Tibial nerve (tissue), 4 donors: ENCODE measurements at regions not wholly inside any gene's neighbourhood (a gene's known extent, or its start where the extent isn't known, plus 50 kb on each side); places are given as distances from the start of the nearest gene placed in this dataset.

Experiments
- DNase-seq, 2 donors: peaks; one replicate each; pipeline ENCODE4 v3.0.0-alpha.2; 2019; ENCODE audit warnings: low spot score in 2 of 2
- H3K27ac ChIP-seq, 4 donors: fragments of 200-600 bp; sonication (generic) in 3 of 4; one replicate each; pipeline ENCODE4 v1.5.1; 2017 to 2019; ENCODE audit warnings: mild to moderate bottlenecking in 1 of 4
- H3K27me3 ChIP-seq, 2 donors: fragments of 200-600 bp; sonication (generic) in 1 of 2; one replicate each; pipeline versions ENCODE4 v1.5.1 to v1.6.0; 2017 to 2019
- H3K36me3 ChIP-seq, 3 donors: fragments of 200-600 bp; sonication (generic); one replicate each; pipeline ENCODE4 v1.5.1; 2018 to 2019
- H3K4me1 ChIP-seq, 4 donors: fragments of 200-600 bp; sonication (generic) in 3 of 4; one replicate each; pipeline ENCODE4 v1.5.1; 2017 to 2019
- H3K4me3 ChIP-seq, 4 donors: fragments of 200-600 bp; sonication (generic) in 3 of 4; one replicate each; pipeline ENCODE4 v1.5.1; 2017 to 2019; ENCODE audit warnings: mild to moderate bottlenecking in 1 of 4, moderate library complexity in 1 of 4
- H3K9me3 ChIP-seq, 4 donors: fragments of 200-600 bp; sonication (generic) in 3 of 4; one replicate each; pipeline ENCODE4 v1.5.1; 2017 to 2019
- CTCF ChIP-seq, 5 experiments: fragments of 200-600 bp in 3 of 5; fragments of 450-650 bp in 2 of 5; sonication (generic) in 3 of 5; IDR thresholded peaks; one replicate each; pipeline ENCODE4 v1.5.1; 2016 to 2019; ENCODE audit warnings: antibody characterized with exemption in 5 of 5, mild to moderate bottlenecking in 3 of 5, moderate library complexity in 2 of 5
- EP300 ChIP-seq, 2 donors: sonication (generic); formaldehyde crosslinking; IDR thresholded peaks; one replicate each; pipeline ENCODE4 v1.6.1; 2017; ENCODE audit warnings: antibody characterized with exemption in 2 of 2, mild to moderate bottlenecking in 1 of 2
- POLR2A ChIP-seq, 2 donors: fragments of 450-650 bp; IDR thresholded peaks; one replicate each; pipeline ENCODE4 v1.6.1; 2017; ENCODE audit warnings: antibody characterized with exemption in 2 of 2, mild to moderate bottlenecking in 2 of 2, moderate library complexity in 2 of 2
- WGBS, 2 donors: methylation state at CpG; one replicate each; pipeline ENCODE4 v1.1.5; 2018; 5-methylcytosine and 5-hydroxymethylcytosine counted together

- H3K9me3 ChIP-seq: no peaks in the 10 kb centered on the region
- H3K4me1 ChIP-seq: no peaks in the 10 kb centered on the region
- H3K27ac ChIP-seq: no peak overlapping the region
- no peaks in the 10 kb centered on the region for H3K27me3 ChIP-seq
- DNase-seq: no peak
- TF ChIP-seq CTCF (IDR thresholded peaks at IDR 0.05): no peak
- TF ChIP-seq EP300 (IDR thresholded peaks at IDR 0.05): no peak
- TF ChIP-seq POLR2A (IDR thresholded peaks at IDR 0.05): no peak
- H3K36me3 ChIP-seq: no peaks in the 10 kb centered on the region
- WGBS, 2 donors: 83 to 87% methylated on average over 2 of the region's 2 CpGs
- H3K4me3 ChIP-seq: no peak overlapping the region
Observed at GRCh38 chr5:25641124-25641523, 996.3 kb upstream of the CDH10 start.

GRCh38 chr5:25619273-25619672 lies 974.5 kb upstream of the CDH10 start:
- H3K27me3 ChIP-seq: no peaks in the 10 kb centered on the region
- H3K27ac ChIP-seq: no peak overlapping the region
- TF ChIP-seq POLR2A (IDR thresholded peaks at IDR 0.05) (no peak), EP300 (IDR thresholded peaks at IDR 0.05) (no peak), CTCF (IDR thresholded peaks at IDR 0.05) (no peak)
- peaks cover 0 to 10% (median 0%) of the 10 kb centered on the region in 4 donors for H3K9me3 ChIP-seq
- no peak for DNase-seq
- H3K4me3 ChIP-seq: no peak overlapping the region
- no peaks in the 10 kb centered on the region for H3K36me3 ChIP-seq
- no peaks in the 10 kb centered on the region for H3K4me1 ChIP-seq

GRCh38 chr5:25618821-25619220 lies 974.0 kb upstream of the CDH10 start:
- TF ChIP-seq EP300 (IDR thresholded peaks at IDR 0.05) (no peak), POLR2A (IDR thresholded peaks at IDR 0.05) (no peak), CTCF (IDR thresholded peaks at IDR 0.05) (no peak)
- no peaks in the 10 kb centered on the region for H3K36me3 ChIP-seq
- H3K27me3 ChIP-seq: no peaks in the 10 kb centered on the region
- no peak for DNase-seq
- WGBS, 2 donors: 63 to 67% methylated on average over 2 of the region's 2 CpGs
- H3K4me3 ChIP-seq: no peak overlapping the region
- H3K9me3 ChIP-seq: peaks cover 0 to 14% (median 0%) of the 10 kb centered on the region in 4 donors
- no peak overlapping the region for H3K27ac ChIP-seq
- H3K4me1 ChIP-seq: no peaks in the 10 kb centered on the region

- no peak for DNase-seq
- 90% methylated on average over 7 to 9 of the region's 22 CpGs for WGBS, 2 donors
Observed at GRCh38 chr5:25614466-25614865, 969.7 kb upstream of the CDH10 start.

GRCh38 chr5:25604681-25605080 lies 959.9 kb upstream of the CDH10 start:
- Histone ChIP-seq H3K27me3 (no peaks in the 10 kb centered on the region), H3K4me3 (no peak overlapping the region), H3K4me1 (no peaks in the 10 kb centered on the region), H3K36me3 (no peaks in the 10 kb centered on the region), H3K9me3 (no peaks in the 10 kb centered on the region), H3K27ac (no peak overlapping the region)
- WGBS, 2 donors: 76% methylated on average over 1 of the region's 1 CpG
- TF ChIP-seq EP300 (IDR thresholded peaks at IDR 0.05): no peak
- TF ChIP-seq CTCF (IDR thresholded peaks at IDR 0.05): no peak
- TF ChIP-seq POLR2A (IDR thresholded peaks at IDR 0.05): no peak
- no peak for DNase-seq

More at GRCh38 chr5:25614466-25614865, 969.7 kb upstream of the CDH10 start:
- Histone ChIP-seq H3K4me1 (no peaks in the 10 kb centered on the region), H3K36me3 (no peaks in the 10 kb centered on the region), H3K9me3 (peaks cover 0 to 14% (median 0%) of the 10 kb centered on the region in 4 donors), H3K27me3 (no peaks in the 10 kb centered on the region), H3K4me3 (no peak overlapping the region), H3K27ac (no peak overlapping the region)
- no peak for TF ChIP-seq POLR2A (IDR thresholded peaks at IDR 0.05)
- TF ChIP-seq EP300 (IDR thresholded peaks at IDR 0.05): no peak
- TF ChIP-seq CTCF (IDR thresholded peaks at IDR 0.05): no peak
